H1 (cell line): ENCODE measurements at regions not wholly inside any gene's neighbourhood (a gene's known extent, or its start where the extent isn't known, plus 50 kb on each side); places are given as distances from the start of the nearest gene placed in this dataset.

Experiments
- CTCF ChIA-PET: fragments of 300-600 bp; sonication (Branson Sonifier 250); formaldehyde crosslinking; loops from one replicate; lab custom pipeline; 2021; ENCODE audit not compliant: partially characterized antibody; lab: Charles Lee
- POLR2A ChIA-PET: fragments of 300-600 bp; sonication (Branson Sonifier 250); formaldehyde crosslinking; loops from one replicate; lab custom pipeline; 2021; ENCODE audit warnings: inconsistent platforms; ENCODE audit not compliant: partially characterized antibody; lab: Charles Lee
- DNase-seq, 2 experiments: peaks; one replicate each; pipeline versions ENCODE4 v3.0.0 to v3.0.0-alpha.2; 2010 to 2022; ENCODE audit warnings: low spot score in 2 of 2, low read depth in 1 of 2, mixed read lengths in 1 of 2
- FAIRE-seq: peaks from 2 replicates; lab custom pipeline; 2011; peaks lifted over from hg19 to GRCh38; lab: Jason Lieb, UNC
- H2AFZ ChIP-seq: 2 replicates; pipeline ENCODE4 v1.8.1; 2012; ENCODE audit warnings: low read length, inconsistent platforms
- H2AK5ac ChIP-seq: 2 replicates; pipeline ENCODE4 v1.6.1; 2013; ENCODE audit warnings: low read depth, low read length
- H2BK120ac ChIP-seq: replicated peaks from 2 replicates; pipeline ENCODE3; 2013; ENCODE audit warnings: low read depth, low read length, inconsistent platforms
- H2BK12ac ChIP-seq: 2 replicates; pipeline ENCODE4 v1.6.1; 2013; ENCODE audit warnings: low read depth, low read length
- H2BK15ac ChIP-seq: 2 replicates; pipeline ENCODE4 v1.6.1; 2013; ENCODE audit warnings: low read length
- H2BK20ac ChIP-seq: 2 replicates; pipeline ENCODE4 v1.6.1; 2013; ENCODE audit warnings: low read length
- H2BK5ac ChIP-seq: 2 replicates; pipeline ENCODE4 v1.6.1; 2013; ENCODE audit warnings: low read depth, low read length
- H3K14ac ChIP-seq: 2 replicates; pipeline ENCODE4 v1.6.1; 2013; ENCODE audit warnings: inconsistent platforms; ENCODE audit not compliant: insufficient read length
- H3K18ac ChIP-seq: 2 replicates; pipeline ENCODE4 v1.6.1; 2013; ENCODE audit warnings: low read length; ENCODE audit errors: extremely low read depth
- H3K23ac ChIP-seq: 2 replicates; pipeline ENCODE4 v1.6.1; 2013; ENCODE audit warnings: inconsistent platforms; ENCODE audit not compliant: insufficient read length
- H3K23me2 ChIP-seq: 2 replicates; pipeline ENCODE4 v1.6.1; 2013; ENCODE audit warnings: low read depth, low read length
- H3K27ac ChIP-seq: 2 replicates; pipeline ENCODE4 v1.6.1; 2011; ENCODE audit warnings: low read depth, low read length, inconsistent platforms
- H3K27me3 ChIP-seq, 4 experiments: replicated peaks in 1 of 4; 1 replicate in 1 of 4; 2 replicates in 3 of 4; pipeline versions ENCODE4 v1.6.1 to v1.8.1; 2011 to 2013; ENCODE audit warnings: low read length in 3 of 4, mild to moderate bottlenecking in 3 of 4, inconsistent platforms in 2 of 4, mixed read lengths in 2 of 4, moderate library complexity in 1 of 4; ENCODE audit not compliant: control insufficient read depth in 3 of 4, insufficient read depth in 3 of 4; ENCODE audit errors: extremely low read depth in 1 of 4
- H3K36me3 ChIP-seq, 4 experiments: 2 replicates each; pipeline versions ENCODE4 v1.6.1 to v1.8.1; 2011 to 2013; ENCODE audit warnings: mild to moderate bottlenecking in 4 of 4, low read length in 3 of 4, moderate library complexity in 2 of 4, control low read depth in 1 of 4, inconsistent platforms in 1 of 4; ENCODE audit not compliant: insufficient read depth in 4 of 4, control insufficient read depth in 2 of 4
- H3K4ac ChIP-seq: replicated peaks from 2 replicates; pipeline ENCODE3; 2013; ENCODE audit warnings: low read length, low read depth, mixed read lengths, inconsistent platforms; ENCODE audit not compliant: insufficient read length
- H3K4me1 ChIP-seq, 4 experiments: replicated peaks in 1 of 4; 1 replicate in 1 of 4; 2 replicates in 3 of 4; pipeline versions ENCODE4 v1.6.1 to v1.8.1; 2011 to 2013; ENCODE audit warnings: low read length in 3 of 4, inconsistent platforms in 2 of 4, mixed read lengths in 1 of 4; ENCODE audit not compliant: insufficient read depth in 4 of 4, control insufficient read depth in 3 of 4
- H3K4me2 ChIP-seq, 2 experiments: 2 replicates each; pipeline versions ENCODE4 v1.6.1 to v1.8.1; 2011 to 2013; ENCODE audit warnings: low read depth in 2 of 2, low read length in 2 of 2, control low read depth in 1 of 2, inconsistent platforms in 1 of 2, mild to moderate bottlenecking in 1 of 2; ENCODE audit not compliant: insufficient read depth in 1 of 2
- H3K4me3 ChIP-seq, 4 experiments: fragments of 200-600, 300-600 bp in 1 of 4; sonication (generic), shearing (Covaris generic), sonication (Bioruptor Twin) in 1 of 4; 2 replicates each; pipeline versions ENCODE4 v1.5.1 to v1.8.1; 2011 to 2016; ENCODE audit warnings: low read length in 4 of 4, low read depth in 3 of 4, control low read depth in 2 of 4, inconsistent platforms in 2 of 4, mild to moderate bottlenecking in 2 of 4, mixed read lengths in 1 of 4, moderate library complexity in 1 of 4; ENCODE audit not compliant: insufficient read depth in 2 of 4; ENCODE audit errors: extremely low read depth in 1 of 4
- H3K56ac ChIP-seq: replicated peaks from 2 replicates; pipeline ENCODE3; 2013; ENCODE audit warnings: low read depth, mild to moderate bottlenecking, mixed read lengths, low read length, inconsistent platforms; ENCODE audit not compliant: insufficient read length
- H3K79me1 ChIP-seq: 2 replicates; pipeline ENCODE4 v1.6.1; 2013; ENCODE audit warnings: low read depth, low read length, control low read depth
- H3K79me2 ChIP-seq, 2 experiments: 2 replicates each; pipeline versions ENCODE4 v1.6.1 to v1.8.1; 2012 to 2013; ENCODE audit warnings: low read length in 2 of 2, mild to moderate bottlenecking in 2 of 2, inconsistent platforms in 1 of 2; ENCODE audit not compliant: insufficient read depth in 2 of 2, control insufficient read depth in 1 of 2
- H3K9ac ChIP-seq, 4 experiments: replicated peaks in 1 of 4; 1 replicate in 1 of 4; 2 replicates in 3 of 4; pipeline versions ENCODE4 v1.6.1 to v1.8.1; 2011 to 2013; ENCODE audit warnings: low read depth in 3 of 4, low read length in 3 of 4, control low read depth in 2 of 4, mild to moderate bottlenecking in 2 of 4, moderate library complexity in 2 of 4, inconsistent platforms in 1 of 4; ENCODE audit errors: extremely low read depth in 1 of 4
- H3K9me3 ChIP-seq, 2 experiments: 2 replicates each; pipeline versions ENCODE4 v1.6.1 to v1.8.1; 2012 to 2013; ENCODE audit warnings: mild to moderate bottlenecking in 2 of 2, moderate library complexity in 2 of 2, control low read depth in 1 of 2, inconsistent platforms in 1 of 2, low read depth in 1 of 2, low read length in 1 of 2, mixed read lengths in 1 of 2; ENCODE audit not compliant: insufficient read depth in 2 of 2
- H4K20me1 ChIP-seq, 2 experiments: replicated peaks in 1 of 2; 2 replicates each; pipeline versions ENCODE3 to v1.8.1; 2011 to 2013; ENCODE audit warnings: inconsistent platforms in 2 of 2, low read length in 2 of 2, mild to moderate bottlenecking in 1 of 2; ENCODE audit not compliant: insufficient read depth in 2 of 2, control insufficient read depth in 1 of 2
- H4K5ac ChIP-seq: 2 replicates; pipeline ENCODE4 v1.6.1; 2013; ENCODE audit warnings: low read length, low read depth, mixed read lengths, inconsistent platforms; ENCODE audit not compliant: insufficient read length
- H4K8ac ChIP-seq: 2 replicates; pipeline ENCODE4 v1.8.0; 2013; ENCODE audit warnings: mild to moderate bottlenecking, moderate library complexity, low read length, inconsistent platforms; ENCODE audit not compliant: insufficient read depth; ENCODE audit errors: extremely low read depth
- H4K91ac ChIP-seq: replicated peaks from 2 replicates; pipeline ENCODE3; 2013; ENCODE audit warnings: low read length, mixed read lengths, inconsistent platforms; ENCODE audit not compliant: insufficient read length
- JUND ChIP-seq: IDR thresholded peaks from 2 replicates; pipeline ENCODE4 v1.6.1; 2011; ENCODE audit warnings: mild to moderate bottlenecking, improper control_type of control experiment, low read length
- SP1 ChIP-seq: IDR thresholded peaks from 2 replicates; pipeline ENCODE4 v1.6.1; 2011; ENCODE audit warnings: low read depth, low read length
- SP4 ChIP-seq: IDR thresholded peaks from 2 replicates; pipeline ENCODE4 v1.6.1; 2012; ENCODE audit warnings: low read length, inconsistent platforms
- SUZ12 ChIP-seq: fragments of 200-600 bp; sonication (generic); IDR thresholded peaks from 2 replicates; pipeline ENCODE4 v1.6.1; 2012; ENCODE audit warnings: mild to moderate bottlenecking, inconsistent platforms, low read length, moderate library complexity, mixed read lengths
- WGBS, 2 experiments: shearing (Covaris generic) in 1 of 2; methylation state at CpG; one replicate each; pipeline versions ENCODE4 v1.1.6 to v1.1.7; 2013 to 2015; ENCODE audit warnings: low lambda C conversion rate in 2 of 2, mixed read lengths in 2 of 2, inconsistent platforms in 1 of 2, low coverage in 1 of 2, missing lambda C conversion rate in 1 of 2; ENCODE audit not compliant: insufficient replicate concordance in 2 of 2, insufficient coverage in 1 of 2, insufficient read length in 1 of 2; ENCODE audit errors: extremely low coverage in 1 of 2, missing lambda C conversion rate in 1 of 2; 5-methylcytosine and 5-hydroxymethylcytosine counted together

GRCh38 chr2:220496513-220496912 lies 869.1 kb downstream of the SLC4A3 start:
- H3K18ac ChIP-seq, result no peak overlapping the region

More at GRCh38 chr2:220496513-220496912, 869.1 kb downstream of the SLC4A3 start:
- Histone ChIP-seq H4K8ac (no peak overlapping the region), H3K23me2 (no peaks in the 10 kb centered on the region), H4K20me1 (no peaks in the 10 kb centered on the region), H3K9ac (no peak overlapping the region), H3K4ac (no peak overlapping the region), H2AK5ac (no peak overlapping the region), H3K36me3 (no peaks in the 10 kb centered on the region), H3K23ac (no peak overlapping the region), H3K56ac (no peak overlapping the region), H4K5ac (no peak overlapping the region), H2BK120ac (no peak overlapping the region), H4K91ac (no peak overlapping the region), H2BK15ac (no peak overlapping the region), H3K27ac (no peak overlapping the region), H2BK12ac (no peak overlapping the region), H2AFZ (no peak overlapping the region), H3K79me1 (no peaks in the 10 kb centered on the region), H3K79me2 (no peaks in the 10 kb centered on the region), H2BK20ac (no peak overlapping the region), H3K9me3 (peaks cover 5 to 7% of the 10 kb centered on the region in 2 experiments; a peak in 1 of 4 replicates), H3K4me2 (no peak overlapping the region), H2BK5ac (no peak overlapping the region), H3K4me3 (no peak overlapping the region), H3K4me1 (peaks cover 0 to 3% (median 1%) of the 10 kb centered on the region in 4 experiments; a peak in 1 of 7 replicates), H3K27me3 (no peaks in the 10 kb centered on the region; a peak in 1 of 7 replicates), H3K14ac (no peak overlapping the region)
- TF ChIP-seq SP1 (no peak), JUND (no peak), SP4 (no peak), SUZ12 (no peak)
- FAIRE-seq (no peak), DNase-seq (no peak)
- ChIA-PET POLR2A (no interaction called here), CTCF (no interaction called here)
- WGBS, 2 experiments, result 93% methylated on average over 3 of the region's 3 CpGs; no CpG with 5 or more reads in 1 of the 2 experiments
